ENCODE measurements at regions not wholly inside any gene's neighbourhood (a gene's known extent, or its start where the extent isn't known, plus 50 kb on each side); places are given as distances from the start of the nearest gene placed in this dataset.

DNA sequence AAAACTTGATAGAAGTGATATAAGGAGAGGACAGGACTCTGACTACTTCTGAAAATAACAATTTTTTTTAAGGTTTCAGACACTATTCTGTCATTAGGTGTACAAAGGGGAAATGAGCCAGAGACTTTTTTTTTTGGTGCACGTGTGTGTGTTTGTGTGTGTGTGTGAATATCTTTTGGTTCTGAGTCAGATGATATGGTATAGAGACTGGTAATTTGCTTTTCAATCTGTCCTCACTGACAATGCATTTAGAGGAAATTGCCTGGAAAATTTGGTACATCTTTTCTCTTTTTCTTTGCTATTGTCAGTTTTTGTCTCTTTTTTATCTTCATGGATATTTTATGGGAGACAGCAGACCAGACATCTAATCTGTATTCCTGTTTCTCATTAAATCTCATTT lies 59.3 kb downstream of the DDIT4L start:
- no peak for DNase-seq (ENCODE audit: low spot score)

DNA sequence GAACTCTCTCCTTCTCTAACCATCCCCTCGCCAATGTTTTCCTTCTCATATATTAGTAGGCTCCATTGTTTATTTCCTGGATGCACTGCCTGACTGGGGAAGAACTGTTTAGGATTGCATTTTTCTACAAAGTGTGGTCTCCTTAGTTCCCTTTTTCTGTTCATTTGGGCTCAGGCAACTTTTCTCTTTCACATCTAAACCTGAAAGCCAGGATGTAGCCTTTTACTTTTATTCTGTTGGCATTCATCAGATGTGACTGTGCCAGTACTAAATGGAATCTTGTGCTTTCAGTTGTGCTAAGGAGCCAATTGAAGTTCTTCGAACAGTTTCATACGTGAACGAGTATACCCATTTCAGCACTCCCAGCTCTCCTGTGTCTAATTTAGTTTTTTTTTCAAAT lies 59.8 kb downstream of the DDIT4L start:
- DNase-seq (ENCODE audit: low spot score): no peak

- no peak for DNase-seq (ENCODE audit: low spot score)
These were observed 60.5 kb downstream of the DDIT4L start for GRCh38 chr4:100129774-100130173.

DNA sequence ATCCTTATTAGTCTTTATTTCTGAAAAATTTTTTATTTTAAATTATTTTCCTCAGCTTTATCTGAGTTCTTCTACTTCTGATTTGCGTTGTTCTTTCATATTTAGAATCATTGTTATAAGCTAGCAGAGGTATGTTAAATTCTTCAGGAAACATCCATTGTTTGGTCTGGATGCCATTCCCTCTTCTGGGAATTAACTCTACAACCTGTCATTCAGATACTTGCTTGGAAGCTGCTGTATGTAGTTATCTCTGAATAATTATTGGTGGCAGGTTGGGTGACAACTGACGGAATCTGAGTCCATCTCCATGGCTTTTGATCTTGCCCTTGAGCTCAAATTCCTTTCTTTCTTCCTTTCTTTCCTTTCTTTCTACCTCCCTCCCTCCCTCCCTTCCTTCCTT lies 61.9 kb downstream of the DDIT4L start:
- DNase-seq (ENCODE audit: low spot score): no peak

GRCh38 chr4:100124715-100125114 lies 65.6 kb downstream of the DDIT4L start:
- DNase-seq (ENCODE audit: low spot score): no peak

- no peak for DNase-seq (ENCODE audit: low spot score)
These were observed 72.1 kb downstream of the DDIT4L start for GRCh38 chr4:100118181-100118580.

DNA sequence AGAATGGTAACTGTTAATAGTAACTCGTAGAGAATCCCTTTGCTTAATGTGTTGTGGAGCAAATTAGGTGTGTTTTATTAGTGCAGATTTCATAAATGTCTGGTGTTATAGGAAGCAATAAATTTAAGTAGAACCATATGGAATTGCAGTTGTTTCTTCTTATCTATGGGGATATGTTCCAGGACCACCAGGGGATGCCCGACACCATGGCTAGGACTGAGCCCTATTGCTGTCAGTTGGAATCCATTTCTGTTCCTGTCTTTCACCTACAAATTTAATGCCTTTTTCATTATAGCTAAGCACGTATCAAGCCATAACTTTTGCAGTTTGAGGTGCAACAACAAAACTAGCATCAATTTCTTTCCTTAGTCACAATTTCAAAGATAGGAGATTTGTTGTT lies 72.5 kb downstream of the DDIT4L start:
- no peak for DNase-seq (ENCODE audit: low spot score)

- no peak for DNase-seq (ENCODE audit: low spot score)
These were observed 75.4 kb downstream of the DDIT4L start for GRCh38 chr4:100114909-100115308.

- no peak for DNase-seq (ENCODE audit: low spot score)
These were observed 76.5 kb downstream of the DDIT4L start for GRCh38 chr4:100113732-100114131.

- peak; percentile 16 for DNase-seq (ENCODE audit: low spot score)
These were observed 77.2 kb downstream of the DDIT4L start for GRCh38 chr4:100113096-100113495.

GRCh38 chr4:100109921-100110320 lies 80.3 kb downstream of the DDIT4L start:
- DNase-seq (ENCODE audit: low spot score): no peak

- no peak for DNase-seq (ENCODE audit: low spot score)
These were observed 81.4 kb downstream of the DDIT4L start for GRCh38 chr4:100108869-100109268.

DNA sequence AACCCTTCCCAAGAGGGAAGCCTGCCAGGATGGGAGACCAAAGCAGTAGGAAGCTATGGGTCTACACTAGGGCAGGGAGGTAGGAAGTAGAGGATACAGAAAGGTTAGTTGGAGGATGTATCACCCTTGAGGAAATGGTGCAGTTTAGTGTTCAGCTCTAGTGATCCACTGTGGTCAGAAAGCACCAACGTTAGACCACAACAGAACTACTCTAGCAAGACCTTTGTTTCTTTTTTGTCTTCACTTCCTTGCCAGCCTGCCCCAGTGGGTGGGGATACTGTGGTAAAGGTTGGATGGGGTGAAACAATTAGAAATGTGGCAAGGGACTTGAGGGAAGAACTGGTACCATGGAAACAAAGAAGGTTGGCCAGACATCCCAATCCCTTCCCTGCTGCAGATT lies 83.3 kb downstream of the DDIT4L start:
- DNase-seq (ENCODE audit: low spot score): no peak

- no peak for DNase-seq (ENCODE audit: low spot score)
These were observed 86.6 kb downstream of the DDIT4L start for GRCh38 chr4:100103671-100104070.

GRCh38 chr4:100100985-100101384 lies 89.3 kb downstream of the DDIT4L start:
- no peak for DNase-seq (ENCODE audit: low spot score)

DNA sequence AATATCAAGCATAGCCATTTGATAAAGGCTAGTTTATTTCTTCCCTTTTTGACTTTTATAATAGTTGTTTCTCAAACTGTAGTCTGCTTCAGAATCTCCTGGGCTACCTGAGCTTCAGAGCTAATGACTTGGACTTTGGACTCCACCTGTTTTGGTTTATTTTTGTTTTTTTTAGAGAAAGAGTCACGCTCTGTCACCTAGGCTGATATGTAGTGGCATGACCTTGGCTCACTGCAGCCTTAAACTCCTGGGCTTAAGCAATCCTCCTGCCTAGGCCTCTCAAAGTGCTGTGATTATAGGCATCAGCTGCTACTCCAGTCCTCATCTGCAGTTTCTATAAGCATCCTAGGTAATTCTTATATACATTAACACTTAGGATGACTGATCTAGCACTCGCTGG lies 90.5 kb downstream of the DDIT4L start:
- DNase-seq (ENCODE audit: low spot score): no peak

DNA sequence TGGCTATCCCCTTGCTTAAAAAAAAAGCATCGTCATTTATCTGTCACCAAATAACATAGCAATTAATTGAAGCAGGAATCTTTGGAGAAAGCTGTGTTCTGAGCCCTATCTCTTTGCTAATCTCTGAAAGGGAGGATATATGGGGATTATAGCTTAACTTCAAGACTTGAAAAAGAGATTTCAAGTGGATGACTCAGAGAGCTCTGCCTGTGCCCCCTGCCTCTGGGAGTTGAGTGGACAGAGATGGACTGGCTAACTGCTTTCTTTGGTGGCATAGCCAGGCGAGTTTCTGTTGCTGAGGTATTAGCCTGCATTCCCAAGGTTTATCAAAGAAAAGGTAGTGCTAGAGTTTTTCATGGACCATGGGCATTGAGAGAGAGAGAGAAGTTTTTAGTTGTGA lies 91.6 kb downstream of the DDIT4L start:
- DNase-seq (ENCODE audit: low spot score): no peak

GRCh38 chr4:100098011-100098545 lies 92.2 kb downstream of the DDIT4L start:
- DNase-seq (ENCODE audit: low spot score): peak; percentile 11

DNA sequence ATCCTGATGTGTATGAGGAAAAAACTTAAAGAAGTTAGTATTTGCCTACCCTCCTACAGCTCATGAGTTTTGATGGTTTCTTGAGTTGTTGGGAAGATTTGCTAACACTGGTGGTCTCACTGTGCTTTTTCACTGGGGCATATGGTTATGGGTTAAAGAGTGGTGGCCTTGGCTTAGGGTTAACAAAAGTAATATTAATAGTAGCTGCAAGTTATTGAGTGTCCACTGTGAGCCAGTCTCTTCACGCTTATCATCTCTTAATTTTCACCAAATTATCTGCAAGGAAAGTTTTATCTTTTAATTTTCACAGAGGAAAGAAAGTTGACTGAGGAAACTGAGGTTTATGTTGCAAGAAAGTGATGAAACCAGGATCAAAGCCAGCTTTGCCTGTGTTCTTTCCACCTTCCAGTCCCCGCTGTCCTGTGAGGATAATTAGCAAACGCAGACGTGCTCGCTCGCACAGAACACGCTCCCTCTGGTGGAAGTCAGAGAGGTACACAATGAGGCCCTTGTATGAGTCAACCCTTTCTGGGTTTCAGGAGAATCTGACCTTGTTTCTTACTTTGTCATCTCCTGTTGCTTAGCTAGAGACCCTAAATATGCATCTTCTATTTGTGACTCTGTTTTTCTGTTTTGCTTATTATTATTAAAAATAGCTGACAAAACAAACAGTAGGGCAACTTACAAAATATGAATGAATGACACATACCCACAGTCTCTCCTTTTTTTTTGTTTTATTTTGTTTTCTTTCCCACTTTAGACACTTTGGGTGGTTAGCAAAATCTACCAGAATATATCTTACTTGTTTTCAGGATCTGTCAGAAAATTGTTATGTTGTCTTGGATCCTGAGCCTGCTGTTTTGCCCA lies 94.3 kb downstream of the DDIT4L start:
- DNase-seq (ENCODE audit: low spot score): peak; percentile 69

DNA sequence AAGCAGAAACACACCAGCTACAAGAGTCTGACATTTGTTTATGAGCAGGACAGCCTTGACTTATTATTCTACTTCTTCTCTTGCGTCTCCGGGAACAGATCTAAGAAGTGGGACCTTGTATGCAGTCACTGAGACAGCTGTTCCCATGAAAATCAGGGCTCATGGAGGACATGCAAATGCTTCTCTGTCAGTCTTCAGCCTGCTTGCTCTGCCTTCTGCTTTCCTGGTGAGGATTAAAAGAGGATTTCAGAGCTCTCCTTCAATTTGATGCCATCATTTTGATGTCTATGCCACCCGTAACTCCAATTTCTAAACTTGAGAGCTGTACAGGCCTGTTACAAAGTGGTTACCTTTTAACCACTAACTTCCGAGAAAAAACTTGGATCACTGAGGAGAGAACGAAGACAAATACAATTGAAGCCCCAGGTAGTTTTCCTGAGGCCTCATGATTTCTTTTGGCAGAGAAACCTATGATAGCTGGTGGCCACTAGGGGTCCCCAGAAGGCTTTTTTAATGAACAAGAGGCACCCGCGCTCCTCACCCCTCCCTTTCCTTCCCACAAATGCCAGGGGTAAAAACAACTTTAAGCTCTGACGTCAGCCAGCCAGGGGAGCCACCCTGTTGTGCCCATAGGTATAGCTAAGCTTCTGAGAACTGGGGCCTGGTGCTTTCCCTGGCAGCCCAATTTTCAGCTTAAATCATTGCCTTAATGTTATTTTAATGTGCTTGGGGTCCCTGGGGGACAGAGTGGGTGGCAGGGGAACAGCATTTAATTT lies 97.0 kb downstream of the DDIT4L start:
- DNase-seq (ENCODE audit: low spot score): peak; percentile 79

DNA sequence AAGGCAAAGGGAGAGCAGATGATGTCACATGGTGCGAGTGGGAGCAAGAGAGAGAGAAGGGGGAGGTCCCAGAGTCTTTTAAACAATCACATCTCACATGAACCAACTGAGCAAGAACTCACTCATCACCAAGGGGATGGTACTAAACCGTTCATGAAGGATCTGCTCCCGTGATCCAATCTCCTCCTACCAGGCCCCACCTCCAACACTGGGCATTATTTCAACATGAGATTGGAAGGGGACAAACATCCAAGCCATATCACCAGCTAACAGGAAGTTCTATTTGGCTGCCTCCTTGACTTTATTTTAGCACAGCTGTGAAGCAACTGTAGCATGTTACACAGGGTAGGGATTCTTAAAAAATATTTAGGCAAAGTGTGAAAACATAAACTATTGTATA lies 102.5 kb downstream of the DDIT4L start:
- DNase-seq (ENCODE audit: low spot score): no peak

- no peak for DNase-seq (ENCODE audit: low spot score)
These were observed 103.4 kb downstream of the DDIT4L start for GRCh38 chr4:100086766-100087431.

DNA sequence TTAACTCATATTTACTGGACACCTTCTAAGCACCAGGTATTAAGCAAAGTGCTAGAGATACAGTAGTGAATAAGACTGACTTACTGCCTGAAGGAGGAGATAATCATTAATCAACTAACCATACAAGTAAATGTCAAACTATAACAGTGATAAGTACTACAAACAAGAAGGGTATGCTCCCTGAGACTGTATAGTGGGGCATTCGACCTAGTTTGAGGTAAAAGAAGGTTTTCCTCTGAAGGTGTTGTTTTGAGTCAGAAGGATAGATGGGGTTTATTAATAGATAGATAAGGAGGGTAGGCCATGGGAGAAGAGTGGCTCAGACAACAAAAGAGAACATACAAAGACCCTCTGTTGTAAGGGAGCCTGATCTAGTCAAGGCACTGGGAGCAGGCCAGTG lies 105.4 kb downstream of the DDIT4L start:
- DNase-seq (ENCODE audit: low spot score): no peak
